ENCODE measurements at regions not wholly inside any gene's neighbourhood (a gene's known extent, or its start where the extent isn't known, plus 50 kb on each side); places are given as distances from the start of the nearest gene placed in this dataset.

DNA sequence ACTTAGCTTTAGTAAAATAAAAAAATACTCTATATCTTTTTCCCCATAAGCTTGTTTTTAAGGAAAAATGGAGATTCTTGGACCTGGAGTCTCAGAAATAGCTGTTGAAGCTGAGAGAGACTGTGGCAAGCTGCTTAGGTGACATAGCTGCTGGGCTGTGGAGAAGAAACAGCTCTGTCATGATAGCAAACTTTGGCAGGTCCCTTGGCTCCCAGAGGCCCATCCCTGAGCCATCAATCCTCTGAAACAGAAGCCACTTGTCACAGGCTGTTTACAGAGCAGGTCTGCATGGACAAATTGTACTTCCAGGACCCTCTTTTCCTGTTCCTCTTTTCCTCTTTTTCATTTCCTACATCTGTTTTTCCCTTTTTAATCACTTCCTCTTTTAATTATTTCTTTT lies 1370.1 kb upstream of the CRIM1 start:
- DNase-seq (ENCODE audit: low read depth): no peak
- no peak overlapping the region for H3K4me3 ChIP-seq (ENCODE audit: control insufficient read depth, low read depth, low read length)
- TF ChIP-seq, protein P1, sequence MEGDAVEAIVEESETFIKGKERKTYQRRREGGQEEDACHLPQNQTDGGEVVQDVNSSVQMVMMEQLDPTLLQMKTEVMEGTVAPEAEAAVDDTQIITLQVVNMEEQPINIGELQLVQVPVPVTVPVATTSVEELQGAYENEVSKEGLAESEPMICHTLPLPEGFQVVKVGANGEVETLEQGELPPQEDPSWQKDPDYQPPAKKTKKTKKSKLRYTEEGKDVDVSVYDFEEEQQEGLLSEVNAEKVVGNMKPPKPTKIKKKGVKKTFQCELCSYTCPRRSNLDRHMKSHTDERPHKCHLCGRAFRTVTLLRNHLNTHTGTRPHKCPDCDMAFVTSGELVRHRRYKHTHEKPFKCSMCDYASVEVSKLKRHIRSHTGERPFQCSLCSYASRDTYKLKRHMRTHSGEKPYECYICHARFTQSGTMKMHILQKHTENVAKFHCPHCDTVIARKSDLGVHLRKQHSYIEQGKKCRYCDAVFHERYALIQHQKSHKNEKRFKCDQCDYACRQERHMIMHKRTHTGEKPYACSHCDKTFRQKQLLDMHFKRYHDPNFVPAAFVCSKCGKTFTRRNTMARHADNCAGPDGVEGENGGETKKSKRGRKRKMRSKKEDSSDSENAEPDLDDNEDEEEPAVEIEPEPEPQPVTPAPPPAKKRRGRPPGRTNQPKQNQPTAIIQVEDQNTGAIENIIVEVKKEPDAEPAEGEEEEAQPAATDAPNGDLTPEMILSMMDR (conservative IDR thresholded peaks at IDR 0.05; ENCODE audit: control insufficient read depth, insufficient read depth, low read depth, low read length): no peak

DNA sequence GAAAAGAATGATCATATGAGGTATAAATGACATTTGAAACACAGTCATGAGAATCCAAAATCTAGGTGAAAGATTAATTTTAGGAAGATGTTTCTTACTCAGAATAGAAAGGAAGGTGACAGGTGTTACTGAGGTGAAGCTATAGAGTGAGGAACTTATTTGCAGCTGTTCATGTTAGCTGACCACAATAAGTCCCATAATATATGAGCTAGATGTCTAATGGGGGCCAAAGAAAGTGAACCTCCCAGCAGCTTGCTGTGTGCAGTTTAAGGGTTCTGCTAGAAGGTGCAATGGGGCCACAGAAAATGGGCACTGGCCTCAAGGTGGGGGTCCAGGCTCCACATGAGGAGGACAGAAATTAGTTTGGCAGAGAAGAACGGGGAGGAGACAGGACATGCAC lies 1374.9 kb upstream of the CRIM1 start:
- TF ChIP-seq, protein P1 (conservative IDR thresholded peaks at IDR 0.05; ENCODE audit: control insufficient read depth, insufficient read depth, low read depth, low read length): no peak
- DNase-seq (ENCODE audit: low read depth): no peak
- no peak overlapping the region for H3K4me3 ChIP-seq (ENCODE audit: control insufficient read depth, low read depth, low read length)

DNA sequence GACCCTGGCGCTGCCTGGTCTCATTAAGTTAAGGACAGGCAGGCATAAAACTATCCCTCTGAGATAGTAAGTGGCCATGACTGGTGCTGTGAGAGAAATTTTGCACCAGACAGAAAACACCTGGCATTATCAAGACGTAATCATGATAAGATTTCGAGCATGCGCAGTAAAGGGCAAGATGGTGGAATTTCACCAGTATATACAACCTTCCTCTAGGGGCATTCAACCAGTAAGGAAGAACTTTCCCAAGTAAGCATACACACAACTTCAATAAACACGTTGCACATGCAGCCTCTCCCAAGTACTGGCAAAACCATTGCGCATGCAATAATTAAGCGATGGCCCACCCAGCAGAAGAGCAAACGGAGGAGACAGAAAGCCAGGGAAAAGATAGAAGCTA lies 1376.4 kb upstream of the CRIM1 start:
- TF ChIP-seq, protein P1 (conservative IDR thresholded peaks at IDR 0.05; ENCODE audit: control insufficient read depth, insufficient read depth, low read depth, low read length): no peak
- DNase-seq (ENCODE audit: low read depth): no peak
- H3K4me3 ChIP-seq (ENCODE audit: control insufficient read depth, low read depth, low read length): no peak overlapping the region

DNA sequence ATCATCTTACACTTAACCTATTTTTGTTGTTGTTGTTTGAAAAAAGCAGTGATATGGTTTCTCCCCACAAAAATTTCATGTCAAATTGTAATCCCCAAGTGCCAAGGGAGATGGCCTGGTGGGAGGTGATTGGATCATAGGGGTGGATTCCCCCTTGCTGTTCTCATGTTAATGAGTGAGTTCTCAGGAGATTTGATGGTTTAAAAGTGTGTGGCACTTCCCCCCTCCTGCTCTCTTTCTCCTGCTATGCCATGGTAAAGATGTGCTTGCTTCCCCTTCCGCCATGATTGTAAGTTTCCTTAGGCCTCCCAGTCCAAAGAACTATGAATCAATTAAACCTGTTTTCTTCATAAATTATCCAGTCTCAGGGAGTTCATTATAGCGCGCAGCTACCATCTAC lies 1362.7 kb upstream of the FAM98A start:
- H3K4me3 ChIP-seq (ENCODE audit: control insufficient read depth, low read depth, low read length): no peak overlapping the region
- no peak for DNase-seq (ENCODE audit: low read depth)
- TF ChIP-seq, protein P1 (conservative IDR thresholded peaks at IDR 0.05; ENCODE audit: control insufficient read depth, insufficient read depth, low read depth, low read length): no peak

DNA sequence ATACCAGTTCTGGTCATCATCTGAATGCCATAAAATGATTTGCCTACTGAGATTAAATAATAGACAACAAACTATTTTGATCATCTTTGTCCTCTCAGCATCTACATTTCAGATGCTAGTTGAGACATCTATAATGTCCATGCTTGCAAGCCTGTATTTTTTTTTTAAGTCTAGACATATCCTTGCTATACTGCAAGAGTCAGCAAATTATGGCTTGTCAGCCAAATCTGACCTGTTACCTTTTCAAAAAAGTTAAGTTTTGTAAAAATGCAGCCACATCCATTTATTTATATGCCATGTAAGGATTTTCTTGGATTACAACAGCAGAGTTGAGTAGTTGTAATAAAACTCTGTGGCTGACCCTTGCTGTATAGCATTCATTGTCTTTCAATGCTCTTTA lies 1355.7 kb upstream of the FAM98A start:
- DNase-seq (ENCODE audit: low read depth): no peak
- TF ChIP-seq, protein P1 (conservative IDR thresholded peaks at IDR 0.05; ENCODE audit: control insufficient read depth, insufficient read depth, low read depth, low read length): no peak
- no peak overlapping the region for H3K4me3 ChIP-seq (ENCODE audit: control insufficient read depth, low read depth, low read length)

DNA sequence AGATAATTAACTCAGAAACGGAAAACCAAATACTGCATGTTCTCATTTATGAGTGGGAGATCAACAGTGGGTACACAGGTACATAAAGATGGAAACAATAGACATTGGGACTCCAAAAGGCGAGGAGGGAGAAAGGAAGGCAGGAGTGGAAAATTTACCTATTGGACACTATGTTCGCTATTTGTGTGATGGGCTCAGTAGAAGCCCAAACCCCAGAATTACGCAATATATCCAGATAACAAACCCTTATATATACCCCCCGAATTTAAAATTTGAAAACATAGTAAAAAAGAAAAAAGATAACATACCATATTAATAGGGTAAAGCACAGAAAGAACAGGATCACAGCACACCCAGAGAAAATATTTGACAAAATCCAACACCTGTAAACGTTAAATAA lies 1351.7 kb upstream of the FAM98A start:
- DNase-seq (ENCODE audit: low read depth): no peak
- TF ChIP-seq, protein P1 (conservative IDR thresholded peaks at IDR 0.05; ENCODE audit: control insufficient read depth, insufficient read depth, low read depth, low read length): no peak
- no peak overlapping the region for H3K4me3 ChIP-seq (ENCODE audit: control insufficient read depth, low read depth, low read length)

DNA sequence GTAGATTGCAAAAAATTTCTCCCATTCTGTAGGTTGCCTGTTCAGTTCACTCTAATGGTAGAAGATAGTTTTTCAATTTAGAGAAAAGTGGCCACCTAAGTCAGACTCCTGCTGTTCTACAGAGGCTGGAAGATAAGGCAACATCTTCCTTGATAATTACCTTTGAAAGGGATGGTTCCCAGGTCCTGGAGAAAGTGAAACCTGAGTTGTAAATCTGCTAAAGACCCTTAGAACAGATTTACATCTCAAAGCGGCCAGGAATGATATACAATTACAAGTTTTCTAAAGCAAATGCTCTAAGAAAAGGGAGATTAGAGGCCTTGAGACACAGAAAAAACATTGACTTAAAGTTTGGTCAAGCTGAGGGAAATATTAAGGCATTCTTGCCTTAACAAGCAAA lies 1350.2 kb upstream of the FAM98A start:
- TF ChIP-seq, protein P1 (conservative IDR thresholded peaks at IDR 0.05; ENCODE audit: control insufficient read depth, insufficient read depth, low read depth, low read length): no peak
- no peak for DNase-seq (ENCODE audit: low read depth)
- no peak overlapping the region for H3K4me3 ChIP-seq (ENCODE audit: control insufficient read depth, low read depth, low read length)
